Retina (tissue), 1 donor: ENCODE measurements at regions not wholly inside any gene's neighbourhood (a gene's known extent, or its start where the extent isn't known, plus 50 kb on each side); places are given as distances from the start of the nearest gene placed in this dataset.
"Not testable (repeated sequence)": the region's sequence is repeated elsewhere in the genome, so short reads cannot be mapped to it uniquely, and the experiment has no call there.

Experiments
- DNase-seq: peaks from one replicate; pipeline ENCODE4 v3.0.0-alpha.2; 2016

GRCh38 chr13:22800526-22801401, 380.0 kb upstream of the SGCG start:
- DNase-seq = no peak

- no peak for DNase-seq
Observed at GRCh38 chr13:22801402-22802003, 379.3 kb upstream of the SGCG start.

- no peak for DNase-seq
Observed at GRCh38 chr13:22812793-22813192, 368.0 kb upstream of the SGCG start.

GRCh38 chr13:22813531-22814377, 367.0 kb upstream of the SGCG start:
- DNase-seq = not testable (repeated sequence)

DNA sequence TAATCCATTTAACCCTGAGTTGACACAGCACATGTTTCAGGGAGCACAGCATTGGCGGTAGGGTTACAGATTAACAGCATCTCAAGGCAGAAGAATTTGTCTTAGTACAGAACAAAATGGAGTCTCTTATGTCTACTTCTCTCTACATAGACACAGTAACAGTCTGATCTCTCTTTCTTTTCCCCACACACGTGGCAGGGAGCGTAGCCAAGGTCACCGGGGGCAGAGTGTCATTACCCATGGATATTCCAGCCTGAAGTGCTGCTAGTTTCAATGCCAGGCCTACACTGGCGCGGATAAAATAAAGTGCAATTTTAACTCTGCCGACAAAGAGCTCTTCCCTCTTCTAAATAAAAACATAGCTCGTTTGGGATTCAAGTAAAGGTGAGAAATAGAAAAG, 366.3 kb upstream of the SGCG start:
- not testable (repeated sequence) for DNase-seq

- no peak for DNase-seq
Observed at GRCh38 chr13:22821589-22821988, 359.2 kb upstream of the SGCG start.

DNA sequence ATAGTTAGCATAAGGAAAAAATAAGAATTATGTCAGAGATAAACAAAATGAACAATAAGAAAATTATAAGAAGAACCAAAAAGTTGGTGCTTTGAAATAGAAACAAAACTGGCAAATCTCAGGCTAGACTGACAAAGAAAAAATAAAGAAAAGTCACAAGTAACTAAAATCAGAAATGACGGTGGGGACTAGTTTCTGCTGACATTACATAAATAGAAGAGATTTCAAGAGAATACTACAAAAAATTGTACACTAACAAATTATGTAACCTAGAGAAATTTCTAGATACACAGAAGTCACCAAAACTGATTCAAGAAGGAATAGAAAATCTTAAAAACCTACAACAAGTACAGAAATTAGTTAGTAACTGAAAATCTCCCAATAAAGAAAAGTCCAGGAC, 355.6 kb upstream of the SGCG start:
- DNase-seq = no peak

GRCh38 chr13:22828081-22828480, 352.7 kb upstream of the SGCG start:
- DNase-seq = no peak

DNA sequence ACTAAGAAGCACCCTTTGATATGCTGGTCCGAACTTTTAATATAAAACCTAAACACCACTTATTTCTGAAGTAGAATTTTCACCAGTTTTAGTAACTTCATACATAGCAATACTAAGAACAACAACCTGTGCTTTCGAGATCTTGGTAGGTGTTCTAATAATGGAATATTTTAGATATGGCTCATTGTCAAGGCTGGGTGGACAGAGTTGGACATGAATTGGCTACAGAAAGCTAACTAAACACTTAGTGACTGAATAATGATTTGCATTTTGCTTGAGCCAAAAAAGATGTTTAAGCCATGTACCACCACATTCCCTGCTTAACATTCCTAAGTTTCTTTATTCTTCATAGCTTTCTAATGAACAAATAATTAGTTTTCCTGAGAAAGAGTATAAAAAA, 344.3 kb upstream of the SGCG start:
- DNase-seq = no peak

DNA sequence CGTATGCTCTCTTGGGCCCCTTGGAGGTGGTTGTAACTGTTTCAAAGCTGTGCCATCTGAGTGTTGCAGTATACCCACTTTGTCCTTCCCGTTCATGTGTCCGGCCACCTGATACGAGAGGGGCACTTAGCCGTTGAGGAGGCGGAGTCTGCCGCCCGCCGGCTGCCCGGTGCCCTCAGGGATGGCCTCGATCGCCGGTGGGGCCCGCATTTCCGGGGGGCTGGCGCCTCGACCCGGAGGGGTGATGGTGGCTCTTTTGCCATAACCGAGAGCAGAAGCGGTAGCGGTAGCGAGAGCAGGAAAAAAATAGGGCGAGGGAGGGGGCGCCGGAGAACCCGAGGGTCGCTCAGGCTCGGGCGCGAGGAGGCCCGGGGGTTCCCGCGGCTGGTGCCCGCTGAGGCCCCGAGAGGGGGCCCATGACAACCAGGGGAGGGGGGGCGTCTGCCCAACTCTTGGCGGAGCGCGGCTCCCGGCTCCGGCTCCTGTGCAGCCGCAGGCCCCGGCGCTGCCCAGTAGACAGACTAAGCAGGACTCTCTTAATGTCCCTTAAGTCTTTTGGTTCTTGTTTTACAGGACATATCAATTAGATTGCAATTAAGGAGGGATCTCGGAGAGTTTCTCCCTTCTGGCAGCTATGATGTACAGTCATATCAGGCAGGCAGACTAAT, 342.7 kb upstream of the SGCG start:
- peak; percentile 73 for DNase-seq

GRCh38 chr13:22839603-22840530, 340.9 kb upstream of the SGCG start:
- no peak for DNase-seq

DNA sequence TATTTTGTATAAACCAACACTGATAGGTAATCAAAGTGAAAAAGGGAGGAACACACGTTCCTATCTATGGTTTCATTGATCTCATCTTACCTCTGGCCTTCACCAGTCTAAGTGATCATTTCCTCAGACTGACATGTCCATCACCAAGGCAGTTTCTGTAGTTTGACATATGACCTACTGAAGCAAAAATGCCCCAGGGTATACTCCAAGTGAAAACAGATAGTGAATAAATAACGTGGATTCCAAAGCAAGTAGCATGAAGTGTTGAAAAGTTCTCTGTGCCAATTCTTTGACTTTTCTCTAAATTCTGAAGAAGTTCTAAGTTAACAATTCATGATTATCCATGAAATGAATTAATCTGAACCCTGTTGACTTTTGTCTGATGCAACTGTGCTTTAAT, 334.2 kb upstream of the SGCG start:
- DNase-seq = no peak

DNA sequence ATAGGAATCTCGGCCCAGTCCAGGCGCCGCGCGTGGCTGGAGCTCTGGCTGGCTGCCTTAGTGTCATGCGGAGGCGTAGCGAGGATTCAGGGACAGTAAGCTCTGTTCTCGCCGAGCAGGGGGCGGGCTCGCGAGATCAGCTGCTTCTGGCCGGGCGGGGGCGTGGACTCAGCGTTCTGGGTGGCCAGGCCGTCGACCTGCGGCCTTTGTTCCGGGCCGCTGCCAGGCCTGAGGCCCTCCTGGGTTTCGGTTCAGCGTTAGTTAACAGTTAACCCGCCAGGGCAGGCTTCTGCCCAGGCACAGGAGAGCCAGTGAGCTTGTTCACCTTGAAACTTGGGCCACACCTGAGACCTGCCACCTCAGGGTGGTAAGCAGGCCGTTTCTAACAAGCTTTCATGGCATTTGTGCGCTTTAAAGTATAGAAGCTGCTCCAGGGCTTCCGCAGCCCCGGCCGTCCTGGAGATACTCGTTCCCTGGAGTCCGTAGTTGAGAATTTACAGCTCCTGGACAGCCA, 332.2 kb upstream of the SGCG start:
- DNase-seq = no peak

DNA sequence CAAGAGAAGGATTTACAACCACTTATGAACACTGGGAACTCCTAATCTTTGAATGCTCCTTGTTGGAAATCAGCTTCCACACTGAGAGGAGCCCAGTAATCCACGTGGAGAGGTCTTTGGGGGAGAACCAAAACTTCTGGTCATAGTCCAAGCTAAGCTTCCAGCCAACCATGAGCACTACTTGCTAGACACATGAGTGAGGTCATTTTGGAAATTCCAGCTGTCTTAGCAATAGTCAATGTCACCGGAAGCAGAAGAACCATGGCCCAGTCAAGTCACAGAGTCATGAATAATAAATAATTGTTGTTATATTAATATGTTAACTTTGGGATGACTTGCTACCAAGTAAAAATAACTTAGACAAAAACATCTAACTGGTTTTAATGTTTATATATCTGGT, 324.9 kb upstream of the SGCG start:
- DNase-seq = no peak

GRCh38 chr13:22858980-22859379, 321.8 kb upstream of the SGCG start:
- DNase-seq = not testable (repeated sequence)

- DNase-seq = not testable (repeated sequence)
Observed at GRCh38 chr13:22859411-22859810, 321.4 kb upstream of the SGCG start.

DNA sequence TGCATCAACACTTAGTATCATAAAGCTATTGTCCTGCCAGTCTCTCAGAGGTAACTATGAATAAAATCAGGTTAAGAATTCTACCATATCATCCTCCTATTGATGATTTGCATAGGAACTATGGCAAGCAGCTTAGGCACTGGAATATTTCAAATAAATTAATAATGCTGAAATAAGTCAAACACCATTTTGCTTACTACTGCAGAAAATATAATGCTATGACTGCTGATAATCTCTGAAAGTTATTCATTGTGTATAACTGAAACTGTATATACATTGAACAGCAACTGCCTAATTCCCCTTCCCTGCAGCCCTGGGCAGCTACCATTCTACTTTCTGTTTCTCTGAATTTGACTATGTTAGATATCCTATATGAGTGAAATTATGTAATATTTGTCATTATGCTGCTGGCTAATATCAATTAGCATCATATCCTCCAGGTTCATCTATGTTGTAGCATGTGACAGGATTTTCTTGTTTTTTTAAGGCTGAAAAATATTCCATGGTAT, 318.8 kb upstream of the SGCG start:
- DNase-seq = no peak

DNA sequence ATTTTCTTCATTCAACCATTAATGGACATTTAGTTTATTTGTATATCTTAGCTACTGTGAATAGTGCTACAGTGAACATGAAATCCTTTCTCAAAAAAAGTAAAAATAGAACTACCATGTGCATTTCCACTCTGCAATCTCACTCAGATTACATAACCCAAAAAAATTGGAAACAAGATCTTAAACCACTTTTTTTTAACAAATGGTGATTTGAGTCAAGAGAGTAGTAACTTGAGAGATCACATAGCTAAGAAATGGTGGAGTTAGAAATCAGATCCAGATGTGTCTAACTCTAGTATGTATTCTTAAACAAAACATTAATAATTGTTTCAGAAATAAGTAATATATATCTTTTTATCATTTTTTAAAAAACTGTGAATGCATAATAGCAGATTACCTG, 318.3 kb upstream of the SGCG start:
- no peak for DNase-seq

DNA sequence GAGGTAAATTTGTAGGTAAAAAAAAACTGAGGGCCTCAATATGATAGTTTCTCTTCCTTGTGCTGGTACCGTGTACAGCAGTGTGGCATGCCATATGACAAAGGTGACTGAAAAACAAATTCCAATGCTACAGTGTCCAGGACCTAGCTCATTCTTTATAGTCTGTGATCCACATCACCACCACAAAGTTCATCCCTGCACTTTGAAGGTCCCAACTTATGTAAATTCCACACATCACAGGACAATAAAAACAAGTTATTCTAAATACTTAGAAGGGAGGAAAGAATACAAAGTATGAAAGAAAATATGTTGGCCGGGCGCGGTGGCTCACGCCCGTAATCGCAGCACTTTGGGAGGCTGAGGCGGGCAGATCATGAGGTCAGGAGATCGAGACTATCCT, 314.6 kb upstream of the SGCG start:
- DNase-seq = no peak

DNA sequence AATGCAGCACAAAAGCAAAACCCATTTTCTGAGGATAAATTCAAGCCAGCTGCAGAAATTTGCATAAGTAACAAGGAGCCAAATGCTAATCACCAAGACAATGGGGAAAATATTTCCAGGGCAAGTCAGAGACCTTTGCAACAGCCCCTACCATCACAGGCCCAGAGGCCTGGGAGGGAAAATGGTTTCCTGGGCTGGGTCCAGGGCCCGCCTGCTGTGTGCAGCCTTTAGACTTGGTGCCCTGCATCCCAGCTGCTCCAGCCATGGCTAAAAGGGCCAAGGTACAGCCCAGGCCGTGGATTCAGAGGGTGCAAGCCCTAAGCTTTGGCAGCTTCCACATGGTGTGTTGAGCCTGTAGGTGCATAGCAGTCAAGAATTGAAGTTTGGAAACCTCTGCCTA, 309.5 kb upstream of the SGCG start:
- no peak for DNase-seq

GRCh38 chr13:22874839-22875238, 305.9 kb upstream of the SGCG start:
- no peak for DNase-seq
